Mucosa of descending colon (tissue), 3 donors: ENCODE measurements at regions not wholly inside any gene's neighbourhood (a gene's known extent, or its start where the extent isn't known, plus 50 kb on each side); places are given as distances from the start of the nearest gene placed in this dataset.

Experiments
- ATAC-seq: fragments of 200-7000 bp; cut with Tn5 transposase; one replicate; pipeline ENCODE4 v1.9.1; 2020; ENCODE audit warnings: mild to moderate bottlenecking, moderate library complexity
- DNase-seq, 3 donors: peaks; one replicate each; pipeline ENCODE4 v3.0.0-alpha.2; 2020
- H3K36me3 ChIP-seq: fragments of 200-600 bp; one replicate; pipeline ENCODE4 v1.8.0; 2021; ENCODE audit warnings: low read depth, mild to moderate bottlenecking
- H3K4me1 ChIP-seq: fragments of 200-600 bp; one replicate; pipeline ENCODE4 v1.8.0; 2021; ENCODE audit warnings: low read depth, mild to moderate bottlenecking
- H3K4me3 ChIP-seq: fragments of 200-600 bp; one replicate; pipeline ENCODE4 v1.8.0; 2021; ENCODE audit warnings: mild to moderate bottlenecking
- H3K9me3 ChIP-seq: fragments of 200-600 bp; one replicate; pipeline ENCODE4 v1.8.0; 2021; ENCODE audit warnings: mild to moderate bottlenecking
- intact Hi-C, 2 donors: fragments of 100-400 bp; cut with DNase I in 1 of 2; cut with micrococcal nuclease in 1 of 2; formaldehyde crosslinking; loops; one replicate each; pipeline versions ENCODE4 v1.11.0 to v1.11.1; 2022; cut with DNase I, micrococcal nuclease
- TF ChIP-seq, protein P1 (sequence below): fragments of 200-600 bp; IDR thresholded peaks from one replicate; pipeline ENCODE4 v1.8.0; 2022; ENCODE audit warnings: antibody characterized with exemption, mild to moderate bottlenecking
- donor health status: DM: no; HTN: no; CAD: no; lungs with moderate emphysema.
- donor health status: DM: no; HTN: no; CAD: no.
- donor health status: DM: no; HTN: yes; CAD: no.

- H3K4me3 ChIP-seq = no peak overlapping the region
- no peaks in the 10 kb centered on the region for H3K4me1 ChIP-seq
- H3K36me3 ChIP-seq = no peaks in the 10 kb centered on the region
- no peaks in the 10 kb centered on the region for H3K9me3 ChIP-seq
- TF ChIP-seq, protein P1, sequence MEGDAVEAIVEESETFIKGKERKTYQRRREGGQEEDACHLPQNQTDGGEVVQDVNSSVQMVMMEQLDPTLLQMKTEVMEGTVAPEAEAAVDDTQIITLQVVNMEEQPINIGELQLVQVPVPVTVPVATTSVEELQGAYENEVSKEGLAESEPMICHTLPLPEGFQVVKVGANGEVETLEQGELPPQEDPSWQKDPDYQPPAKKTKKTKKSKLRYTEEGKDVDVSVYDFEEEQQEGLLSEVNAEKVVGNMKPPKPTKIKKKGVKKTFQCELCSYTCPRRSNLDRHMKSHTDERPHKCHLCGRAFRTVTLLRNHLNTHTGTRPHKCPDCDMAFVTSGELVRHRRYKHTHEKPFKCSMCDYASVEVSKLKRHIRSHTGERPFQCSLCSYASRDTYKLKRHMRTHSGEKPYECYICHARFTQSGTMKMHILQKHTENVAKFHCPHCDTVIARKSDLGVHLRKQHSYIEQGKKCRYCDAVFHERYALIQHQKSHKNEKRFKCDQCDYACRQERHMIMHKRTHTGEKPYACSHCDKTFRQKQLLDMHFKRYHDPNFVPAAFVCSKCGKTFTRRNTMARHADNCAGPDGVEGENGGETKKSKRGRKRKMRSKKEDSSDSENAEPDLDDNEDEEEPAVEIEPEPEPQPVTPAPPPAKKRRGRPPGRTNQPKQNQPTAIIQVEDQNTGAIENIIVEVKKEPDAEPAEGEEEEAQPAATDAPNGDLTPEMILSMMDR = no peak
- ATAC-seq (no peak), DNase-seq (no peak)
- intact Hi-C loops = no loop called here
Measured at GRCh38 chr6:113031591-113032238, 684.6 kb downstream of the RFPL4B start.

GRCh38 chr6:113039005-113039404 lies 691.9 kb downstream of the RFPL4B start:
- TF ChIP-seq, protein P1 = no peak
- intact Hi-C loops = no loop called here
- H3K36me3 ChIP-seq = no peaks in the 10 kb centered on the region
- ATAC-seq (no peak), DNase-seq (no peak)
- H3K4me3 ChIP-seq = no peak overlapping the region
- H3K9me3 ChIP-seq = no peaks in the 10 kb centered on the region
- no peaks in the 10 kb centered on the region for H3K4me1 ChIP-seq

DNA sequence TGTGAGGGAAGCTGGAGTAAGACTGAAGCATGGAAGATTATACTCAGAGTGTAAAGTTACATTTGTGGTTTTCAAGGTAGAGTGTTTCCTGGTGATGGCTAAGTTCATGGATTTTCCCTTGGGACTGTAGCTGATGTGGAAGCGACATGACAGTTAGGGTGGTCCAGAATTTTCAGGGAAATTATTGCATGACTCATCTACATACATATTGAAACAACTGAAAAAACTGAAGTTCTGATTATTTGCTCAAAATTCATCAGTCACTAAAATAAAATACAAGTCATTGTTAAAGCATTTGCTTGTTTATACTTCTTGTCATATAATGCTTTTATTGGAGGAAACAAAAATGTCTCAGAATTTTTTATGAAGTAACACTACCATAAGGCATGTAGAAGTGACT lies 700.0 kb downstream of the RFPL4B start:
- intact Hi-C loops = no loop called here
- ATAC-seq = no peak
- Histone ChIP-seq H3K4me3 (no peak overlapping the region), H3K9me3 (no peaks in the 10 kb centered on the region), H3K4me1 (no peaks in the 10 kb centered on the region), H3K36me3 (no peaks in the 10 kb centered on the region)
- no peak for DNase-seq
- TF ChIP-seq, protein P1 = no peak

DNA sequence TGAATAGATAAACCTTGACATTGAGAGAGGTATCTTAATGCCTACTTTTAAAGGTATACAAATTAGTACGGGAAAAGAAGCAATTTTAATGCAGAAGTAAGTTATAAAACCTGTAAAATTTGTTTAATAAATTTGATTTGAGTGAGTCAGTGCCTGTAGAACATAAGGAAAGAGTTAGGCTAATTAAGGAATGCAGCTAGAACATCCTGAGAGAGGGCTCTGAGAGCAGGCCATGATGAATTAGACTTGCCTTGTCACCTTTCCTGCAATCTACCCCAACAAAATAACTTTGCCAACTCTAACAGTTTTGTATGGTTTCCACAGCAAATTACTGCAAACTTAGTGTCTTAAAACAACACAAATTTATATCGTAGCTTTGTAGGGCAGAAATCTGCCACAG lies 700.8 kb downstream of the RFPL4B start:
- no peak for DNase-seq
- Histone ChIP-seq H3K4me3 (no peak overlapping the region), H3K4me1 (no peaks in the 10 kb centered on the region), H3K9me3 (no peaks in the 10 kb centered on the region), H3K36me3 (no peaks in the 10 kb centered on the region)
- TF ChIP-seq, protein P1 = no peak
- intact Hi-C loops = no loop called here
- no peak for ATAC-seq

DNA sequence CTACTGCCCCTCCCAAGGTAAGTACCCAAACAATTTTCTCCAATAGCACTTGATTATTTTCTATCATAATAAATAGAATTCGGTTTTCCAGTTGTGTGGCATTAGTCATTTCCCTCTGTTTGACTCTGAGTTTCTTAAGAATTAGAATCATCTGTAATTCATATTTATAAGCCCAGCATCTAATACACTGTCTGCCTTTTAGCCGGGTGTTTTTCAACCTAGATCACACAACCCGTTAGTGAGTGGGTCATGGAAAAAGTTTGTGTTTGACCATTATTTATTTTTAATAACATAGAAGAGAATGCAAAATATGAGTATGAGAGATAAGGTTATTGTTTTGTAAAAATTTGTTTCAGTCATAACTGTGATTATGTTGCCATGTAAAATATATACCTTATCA lies 701.6 kb downstream of the RFPL4B start:
- intact Hi-C loops = no loop called here
- no peaks in the 10 kb centered on the region for H3K4me1 ChIP-seq
- H3K9me3 ChIP-seq = no peaks in the 10 kb centered on the region
- ATAC-seq (no peak), DNase-seq (no peak)
- no peak overlapping the region for H3K4me3 ChIP-seq
- TF ChIP-seq, protein P1 = no peak
- no peaks in the 10 kb centered on the region for H3K36me3 ChIP-seq

DNA sequence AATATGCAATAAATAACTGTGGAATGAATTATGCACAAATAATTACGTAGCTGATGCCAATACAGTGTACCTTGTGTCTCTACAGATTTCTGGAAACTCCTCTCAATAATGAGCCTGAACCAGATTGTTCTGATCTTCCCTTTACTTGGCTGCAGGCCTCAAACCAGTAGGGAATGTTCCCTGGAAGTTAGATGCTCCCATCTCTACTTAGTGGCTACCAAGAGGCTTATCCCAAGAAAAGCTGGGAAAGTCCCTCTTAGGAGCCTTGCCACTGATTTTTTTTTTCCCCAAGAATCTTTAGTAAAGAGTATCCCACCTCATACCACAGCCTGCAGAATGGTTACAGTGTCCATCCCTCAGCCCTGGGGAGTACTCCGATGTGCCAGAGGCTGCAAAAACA lies 702.1 kb downstream of the RFPL4B start:
- no peaks in the 10 kb centered on the region for H3K36me3 ChIP-seq
- H3K9me3 ChIP-seq = no peaks in the 10 kb centered on the region
- no peak for DNase-seq
- no peak for ATAC-seq
- TF ChIP-seq, protein P1 = no peak
- no peak overlapping the region for H3K4me3 ChIP-seq
- H3K4me1 ChIP-seq = no peaks in the 10 kb centered on the region
- intact Hi-C loops = no loop called here
